NCI-H2196 treated with DMSO at 0.1 percent for 48 hours (cell line): ENCODE measurements at regions not wholly inside any gene's neighbourhood (a gene's known extent, or its start where the extent isn't known, plus 50 kb on each side); places are given as distances from the start of the nearest gene placed in this dataset.
"Not testable (repeated sequence)": the region's sequence is repeated elsewhere in the genome, so short reads cannot be mapped to it uniquely, and the experiment has no call there.

Experiments used
- DNase-seq: peaks from one replicate; lab custom pipeline; 2025; ENCODE audit not compliant: unreplicated experiment; lab: John Stamatoyannopoulos, UW

- DNase-seq = no peak
These were observed 250.4 kb upstream of the CDH12 start for GRCh38 chr5:23103566-23103965.

GRCh38 chr5:23095418-23095817, 242.3 kb upstream of the CDH12 start:
- not testable (repeated sequence) for DNase-seq

- DNase-seq = no peak
These were observed 236.1 kb upstream of the CDH12 start for GRCh38 chr5:23089286-23089685.

- DNase-seq = no peak
These were observed 231.7 kb upstream of the CDH12 start for GRCh38 chr5:23084815-23085214.

GRCh38 chr5:23072179-23072578, 219.0 kb upstream of the CDH12 start:
- no peak for DNase-seq

- no peak for DNase-seq
These were observed 218.5 kb upstream of the CDH12 start for GRCh38 chr5:23071682-23072081.

GRCh38 chr5:23064710-23065109, 211.6 kb upstream of the CDH12 start:
- DNase-seq = no peak

- DNase-seq = no peak
These were observed 200.7 kb upstream of the CDH12 start for GRCh38 chr5:23053846-23054245.

GRCh38 chr5:23042226-23042625, 189.1 kb upstream of the CDH12 start:
- no peak for DNase-seq

GRCh38 chr5:23035555-23036090, 182.5 kb upstream of the CDH12 start:
- no peak for DNase-seq

GRCh38 chr5:23033864-23034263, 180.7 kb upstream of the CDH12 start:
- no peak for DNase-seq

- no peak for DNase-seq
These were observed 176.1 kb upstream of the CDH12 start for GRCh38 chr5:23029290-23029689.

GRCh38 chr5:23028445-23029021, 175.4 kb upstream of the CDH12 start:
- DNase-seq = no peak

- DNase-seq = no peak
These were observed 174.7 kb upstream of the CDH12 start for GRCh38 chr5:23027830-23028229.

- DNase-seq = no peak
These were observed 174.2 kb upstream of the CDH12 start for GRCh38 chr5:23027331-23027730.

- DNase-seq = no peak
These were observed 173.4 kb upstream of the CDH12 start for GRCh38 chr5:23026252-23027170.

- DNase-seq = no peak
These were observed 172.6 kb upstream of the CDH12 start for GRCh38 chr5:23025629-23026233.

GRCh38 chr5:23024470-23024869, 171.3 kb upstream of the CDH12 start:
- DNase-seq = no peak

- DNase-seq = no peak
These were observed 161.7 kb upstream of the CDH12 start for GRCh38 chr5:23014825-23015224.

GRCh38 chr5:23014266-23014665, 161.1 kb upstream of the CDH12 start:
- DNase-seq = no peak

GRCh38 chr5:23013395-23013998, 160.4 kb upstream of the CDH12 start:
- DNase-seq = no peak
